ENCODE measurements at regions not wholly inside any gene's neighbourhood (a gene's known extent, or its start where the extent isn't known, plus 50 kb on each side); places are given as distances from the start of the nearest gene placed in this dataset.

DNA sequence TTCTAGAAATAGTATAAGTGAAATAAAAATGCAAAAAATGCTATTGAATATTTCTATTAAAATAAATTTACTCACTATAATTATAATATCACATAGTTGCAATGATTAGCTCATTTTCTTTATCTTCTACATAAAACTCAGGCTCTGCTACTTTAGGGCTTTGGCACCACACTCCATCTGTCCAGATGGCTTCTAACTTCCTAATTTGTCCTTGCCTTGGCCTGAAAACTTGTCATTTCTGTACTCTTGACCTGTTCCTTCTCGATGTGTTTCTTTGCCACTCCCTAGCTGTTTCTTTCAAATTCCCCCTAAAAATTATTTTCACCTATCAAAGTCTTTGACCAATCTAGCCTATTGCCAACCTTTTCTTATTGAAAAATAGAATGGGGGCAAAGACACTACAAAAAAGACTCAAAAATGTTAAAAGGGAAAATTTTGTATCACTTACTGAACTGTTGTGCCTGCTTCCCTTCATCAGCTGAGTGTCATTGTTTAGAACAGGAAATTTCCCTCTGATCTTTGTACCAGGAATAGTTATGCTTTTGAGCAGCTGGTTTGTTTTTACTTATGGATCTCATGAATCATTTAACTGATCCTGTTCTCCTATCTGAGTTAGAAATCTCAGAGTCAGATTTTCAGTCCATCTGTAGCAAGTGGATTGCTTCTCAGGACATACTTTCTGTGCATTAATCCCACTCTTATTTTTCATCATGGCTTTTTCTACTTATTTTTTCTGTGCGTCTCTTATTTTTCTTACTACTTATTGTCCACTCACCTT is 279.2 kb upstream of the CNR1 start:
- TF ChIP-seq, protein P1, sequence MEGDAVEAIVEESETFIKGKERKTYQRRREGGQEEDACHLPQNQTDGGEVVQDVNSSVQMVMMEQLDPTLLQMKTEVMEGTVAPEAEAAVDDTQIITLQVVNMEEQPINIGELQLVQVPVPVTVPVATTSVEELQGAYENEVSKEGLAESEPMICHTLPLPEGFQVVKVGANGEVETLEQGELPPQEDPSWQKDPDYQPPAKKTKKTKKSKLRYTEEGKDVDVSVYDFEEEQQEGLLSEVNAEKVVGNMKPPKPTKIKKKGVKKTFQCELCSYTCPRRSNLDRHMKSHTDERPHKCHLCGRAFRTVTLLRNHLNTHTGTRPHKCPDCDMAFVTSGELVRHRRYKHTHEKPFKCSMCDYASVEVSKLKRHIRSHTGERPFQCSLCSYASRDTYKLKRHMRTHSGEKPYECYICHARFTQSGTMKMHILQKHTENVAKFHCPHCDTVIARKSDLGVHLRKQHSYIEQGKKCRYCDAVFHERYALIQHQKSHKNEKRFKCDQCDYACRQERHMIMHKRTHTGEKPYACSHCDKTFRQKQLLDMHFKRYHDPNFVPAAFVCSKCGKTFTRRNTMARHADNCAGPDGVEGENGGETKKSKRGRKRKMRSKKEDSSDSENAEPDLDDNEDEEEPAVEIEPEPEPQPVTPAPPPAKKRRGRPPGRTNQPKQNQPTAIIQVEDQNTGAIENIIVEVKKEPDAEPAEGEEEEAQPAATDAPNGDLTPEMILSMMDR (IDR thresholded peaks at IDR 0.05), result no peak
- no peak overlapping the region for H3K9ac ChIP-seq

DNA sequence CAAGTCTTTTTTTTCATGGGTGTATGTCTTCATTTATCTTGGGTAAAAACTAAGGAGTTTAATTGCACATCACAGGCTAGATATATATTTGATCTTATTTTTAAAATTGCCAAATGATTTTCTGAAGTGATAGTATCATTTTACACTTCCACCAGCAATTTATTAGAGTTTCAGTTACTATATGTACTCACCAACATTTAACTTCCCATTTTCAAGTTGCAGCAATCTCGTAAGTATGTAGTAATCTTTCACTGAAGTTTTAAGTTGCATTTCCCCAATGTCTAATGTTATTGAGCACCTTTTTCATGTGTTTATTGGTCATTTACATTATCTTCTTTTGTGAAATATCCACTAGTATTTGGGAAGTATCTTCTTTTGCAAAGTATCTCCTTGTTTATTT is 277.4 kb upstream of the CNR1 start:
- Histone ChIP-seq H3K9me3 (ENCODE audit: control insufficient read depth, low read length) (no peaks in the 10 kb centered on the region), H3K36me3 (ENCODE audit: control insufficient read depth, insufficient read depth, low read length) (no peaks in the 10 kb centered on the region), H3K27ac (no peak overlapping the region), H3K4me3 (ENCODE audit: low read depth, low read length) (no peak overlapping the region), H2AFZ (no peak overlapping the region), H3K4me1 (no peaks in the 10 kb centered on the region), H3K79me2 (no peaks in the 10 kb centered on the region), H3K27me3 (ENCODE audit: control insufficient read depth, insufficient read depth, low read length) (no peaks in the 10 kb centered on the region), H3K4me2 (ENCODE audit: low read length) (no peak overlapping the region), H3K9ac (no peak overlapping the region)
- TF ChIP-seq, protein P1 (IDR thresholded peaks at IDR 0.05), result no peak

More for the DNA sequence above, 279.2 kb upstream of the CNR1 start:
- no peaks in the 10 kb centered on the region for H3K27me3 ChIP-seq (ENCODE audit: control insufficient read depth, insufficient read depth, low read length)
- H3K4me1 ChIP-seq, result no peaks in the 10 kb centered on the region
- no peaks in the 10 kb centered on the region for H3K9me3 ChIP-seq (ENCODE audit: control insufficient read depth, low read length)
- H2AFZ ChIP-seq, result no peak overlapping the region
- H3K4me3 ChIP-seq (ENCODE audit: low read depth, low read length), result no peak overlapping the region
- H3K4me2 ChIP-seq (ENCODE audit: low read length), result no peak overlapping the region
- no peaks in the 10 kb centered on the region for H3K36me3 ChIP-seq (ENCODE audit: control insufficient read depth, insufficient read depth, low read length)
- H3K79me2 ChIP-seq, result no peaks in the 10 kb centered on the region
- no peak overlapping the region for H3K27ac ChIP-seq

DNA sequence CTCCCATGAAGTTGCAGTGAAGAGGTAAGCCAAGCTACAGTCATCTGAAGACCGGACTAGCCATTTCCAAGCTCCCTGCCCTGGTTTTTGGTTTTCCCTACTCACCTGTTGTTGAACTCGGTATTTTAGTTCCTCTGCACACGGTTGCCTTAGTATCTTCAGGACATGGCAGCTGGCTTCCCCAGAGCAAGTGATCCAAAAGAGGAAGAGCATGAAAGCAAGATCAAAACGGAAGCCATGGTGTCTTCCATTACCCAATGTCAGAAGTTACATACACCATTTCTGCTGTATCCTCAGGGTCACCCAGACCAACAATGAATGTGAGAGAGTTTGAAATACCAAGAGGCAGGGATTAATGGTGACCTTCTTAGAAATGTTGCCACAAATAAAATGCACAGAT is 276.6 kb upstream of the CNR1 start:
- Histone ChIP-seq H3K9ac (no peak overlapping the region), H3K36me3 (ENCODE audit: control insufficient read depth, insufficient read depth, low read length) (no peaks in the 10 kb centered on the region), H3K27ac (no peak overlapping the region), H3K79me2 (no peaks in the 10 kb centered on the region), H3K27me3 (ENCODE audit: control insufficient read depth, insufficient read depth, low read length) (no peaks in the 10 kb centered on the region), H3K9me3 (ENCODE audit: control insufficient read depth, low read length) (no peaks in the 10 kb centered on the region), H3K4me3 (ENCODE audit: low read depth, low read length) (no peak overlapping the region), H3K4me2 (ENCODE audit: low read length) (no peak overlapping the region), H3K4me1 (no peaks in the 10 kb centered on the region), H2AFZ (no peak overlapping the region)
- TF ChIP-seq, protein P1 (IDR thresholded peaks at IDR 0.05), result no peak

DNA sequence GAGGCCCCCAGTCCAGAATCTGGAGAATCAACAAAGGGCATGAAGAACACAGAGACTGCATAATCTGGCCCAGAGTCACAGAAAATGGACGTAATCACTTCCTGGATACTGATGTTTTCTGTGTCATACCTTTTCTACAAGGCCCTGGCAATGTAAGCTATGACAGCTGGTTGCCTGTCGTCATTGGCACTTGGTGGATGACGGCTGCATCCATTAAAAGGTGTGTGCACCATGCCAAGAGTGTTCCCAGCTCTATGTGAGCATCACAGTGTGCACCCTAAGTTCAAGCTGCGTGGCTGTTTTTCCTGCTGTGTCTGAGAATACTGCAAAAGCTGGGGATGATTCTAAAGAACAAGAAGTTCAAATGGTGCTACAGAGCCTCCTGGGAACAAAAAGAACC is 275.2 kb upstream of the CNR1 start:
- H3K27ac ChIP-seq, result no peak overlapping the region
- no peaks in the 10 kb centered on the region for H3K9me3 ChIP-seq (ENCODE audit: control insufficient read depth, low read length)
- H3K9ac ChIP-seq, result no peak overlapping the region
- H3K4me2 ChIP-seq (ENCODE audit: low read length), result no peak overlapping the region
- TF ChIP-seq, protein P1 (IDR thresholded peaks at IDR 0.05), result no peak
- H3K79me2 ChIP-seq, result no peaks in the 10 kb centered on the region
- no peak overlapping the region for H2AFZ ChIP-seq
- no peak overlapping the region for H3K4me3 ChIP-seq (ENCODE audit: low read depth, low read length)
- H3K4me1 ChIP-seq, result no peaks in the 10 kb centered on the region
- H3K27me3 ChIP-seq (ENCODE audit: control insufficient read depth, insufficient read depth, low read length), result no peaks in the 10 kb centered on the region
- no peaks in the 10 kb centered on the region for H3K36me3 ChIP-seq (ENCODE audit: control insufficient read depth, insufficient read depth, low read length)

DNA sequence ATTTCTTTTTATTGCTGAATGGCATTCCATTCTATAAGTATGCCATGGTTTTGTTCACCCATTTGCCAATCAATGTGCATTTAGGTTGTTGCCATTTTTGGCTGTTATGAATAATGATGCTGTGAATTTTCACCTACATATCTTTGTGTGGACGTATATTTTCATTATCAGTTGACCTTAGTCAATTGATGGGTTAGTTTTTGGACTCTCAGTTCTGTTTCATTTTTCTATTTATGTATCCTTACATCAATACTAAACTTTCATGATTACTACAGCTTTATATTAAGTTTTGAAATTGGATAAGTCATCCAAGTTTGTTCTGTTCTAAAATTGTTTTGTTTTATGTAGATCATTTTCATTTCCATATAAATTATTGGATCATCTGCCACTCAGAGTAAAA is 261.9 kb upstream of the CNR1 start:
- no peaks in the 10 kb centered on the region for H3K4me1 ChIP-seq
- H3K79me2 ChIP-seq, result no peaks in the 10 kb centered on the region
- H3K9me3 ChIP-seq (ENCODE audit: control insufficient read depth, low read length), result no peaks in the 10 kb centered on the region
- H3K9ac ChIP-seq, result no peak overlapping the region
- no peak overlapping the region for H3K27ac ChIP-seq
- H3K4me3 ChIP-seq (ENCODE audit: low read depth, low read length), result no peak overlapping the region
- no peak overlapping the region for H3K4me2 ChIP-seq (ENCODE audit: low read length)
- no peaks in the 10 kb centered on the region for H3K36me3 ChIP-seq (ENCODE audit: control insufficient read depth, insufficient read depth, low read length)
- TF ChIP-seq, protein P1 (IDR thresholded peaks at IDR 0.05), result no peak
- no peak overlapping the region for H2AFZ ChIP-seq
- H3K27me3 ChIP-seq (ENCODE audit: control insufficient read depth, insufficient read depth, low read length), result no peaks in the 10 kb centered on the region
